Ishikawa (cell line): ENCODE measurements at regions not wholly inside any gene's neighbourhood (a gene's known extent, or its start where the extent isn't known, plus 50 kb on each side); places are given as distances from the start of the nearest gene placed in this dataset.

ENCODE experiments used
- CREB1 ChIP-seq: IDR thresholded peaks from 2 replicates; pipeline ENCODE4 v1.6.1; 2012; ENCODE audit warnings: low read depth
- EGR1 ChIP-seq: IDR thresholded peaks from 2 replicates; pipeline ENCODE4 v1.6.1; 2012
- EP300 ChIP-seq: IDR thresholded peaks from 2 replicates; pipeline ENCODE4 v1.6.1; 2012; ENCODE audit warnings: borderline replicate concordance
- RAD21 ChIP-seq: IDR thresholded peaks from 2 replicates; pipeline ENCODE4 v1.6.1; 2012; ENCODE audit warnings: low read depth
- REST ChIP-seq: IDR thresholded peaks from 2 replicates; pipeline ENCODE4 v1.6.1; 2012; ENCODE audit warnings: low read depth, mild to moderate bottlenecking
- TCF12 ChIP-seq: IDR thresholded peaks from 2 replicates; pipeline ENCODE4 v1.6.1; 2012; ENCODE audit warnings: low read depth
- YY1 ChIP-seq: IDR thresholded peaks from 2 replicates; pipeline ENCODE4 v1.6.1; 2012; ENCODE audit warnings: low read depth
- ZBTB7A ChIP-seq: IDR thresholded peaks from 2 replicates; pipeline ENCODE4 v1.6.1; 2012; ENCODE audit warnings: low read depth

- no peak for TF ChIP-seq CREB1
- no peak for TF ChIP-seq EGR1
- no peak for TF ChIP-seq ZBTB7A
- no peak for TF ChIP-seq RAD21
- no peak for TF ChIP-seq TCF12
- TF ChIP-seq YY1: no peak
- TF ChIP-seq REST: no peak
- no peak for TF ChIP-seq EP300
These were observed 68.9 kb upstream of the SDK2 start for GRCh38 chr17:73713136-73713535.
